Tibial nerve (tissue), 4 donors: ENCODE measurements at regions not wholly inside any gene's neighbourhood (a gene's known extent, or its start where the extent isn't known, plus 50 kb on each side); places are given as distances from the start of the nearest gene placed in this dataset.

ENCODE experiments used
- DNase-seq, 2 donors: peaks; one replicate each; pipeline ENCODE4 v3.0.0-alpha.2; 2019; ENCODE audit warnings: low spot score in 2 of 2
- H3K27ac ChIP-seq, 4 donors: fragments of 200-600 bp; sonication (generic) in 3 of 4; one replicate each; pipeline ENCODE4 v1.5.1; 2017 to 2019; ENCODE audit warnings: mild to moderate bottlenecking in 1 of 4
- H3K27me3 ChIP-seq, 2 donors: fragments of 200-600 bp; sonication (generic) in 1 of 2; one replicate each; pipeline versions ENCODE4 v1.5.1 to v1.6.0; 2017 to 2019
- H3K36me3 ChIP-seq, 3 donors: fragments of 200-600 bp; sonication (generic); one replicate each; pipeline ENCODE4 v1.5.1; 2018 to 2019
- H3K4me1 ChIP-seq, 4 donors: fragments of 200-600 bp; sonication (generic) in 3 of 4; one replicate each; pipeline ENCODE4 v1.5.1; 2017 to 2019
- H3K4me3 ChIP-seq, 4 donors: fragments of 200-600 bp; sonication (generic) in 3 of 4; one replicate each; pipeline ENCODE4 v1.5.1; 2017 to 2019; ENCODE audit warnings: mild to moderate bottlenecking in 1 of 4, moderate library complexity in 1 of 4
- H3K9me3 ChIP-seq, 4 donors: fragments of 200-600 bp; sonication (generic) in 3 of 4; one replicate each; pipeline ENCODE4 v1.5.1; 2017 to 2019
- EP300 ChIP-seq, 2 donors: sonication (generic); formaldehyde crosslinking; IDR thresholded peaks; one replicate each; pipeline ENCODE4 v1.6.1; 2017; ENCODE audit warnings: antibody characterized with exemption in 2 of 2, mild to moderate bottlenecking in 1 of 2
- POLR2A ChIP-seq, 2 donors: fragments of 450-650 bp; IDR thresholded peaks; one replicate each; pipeline ENCODE4 v1.6.1; 2017; ENCODE audit warnings: antibody characterized with exemption in 2 of 2, mild to moderate bottlenecking in 2 of 2, moderate library complexity in 2 of 2
- WGBS, 2 donors: methylation state at CpG; one replicate each; pipeline ENCODE4 v1.1.5; 2018; 5-methylcytosine and 5-hydroxymethylcytosine counted together
- TF ChIP-seq, protein P1 (sequence below), 5 experiments: fragments of 200-600 bp in 3 of 5; fragments of 450-650 bp in 2 of 5; sonication (generic) in 3 of 5; IDR thresholded peaks; one replicate each; pipeline ENCODE4 v1.5.1; 2016 to 2019; ENCODE audit warnings: antibody characterized with exemption in 5 of 5, mild to moderate bottlenecking in 3 of 5, moderate library complexity in 2 of 5

DNA sequence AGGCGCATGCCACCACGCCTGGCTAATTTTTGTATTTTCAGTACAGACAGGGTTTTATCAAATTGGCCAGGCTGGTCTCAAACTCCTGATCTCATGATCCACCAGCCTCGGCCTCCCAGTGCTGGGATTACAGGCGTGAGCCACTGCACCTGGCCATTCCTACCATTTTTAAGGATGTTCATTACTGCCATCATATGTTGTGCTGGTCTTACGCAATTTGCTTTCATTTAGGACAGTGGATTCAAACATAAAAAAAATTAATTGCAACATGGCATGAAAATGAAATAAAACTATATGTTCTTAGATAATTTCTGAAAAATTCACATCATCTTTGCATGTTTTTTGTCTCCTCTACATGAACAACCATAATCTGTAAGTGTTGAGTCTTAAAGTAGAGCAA is 527.7 kb downstream of the LTN1 start:
- H3K4me1 ChIP-seq = no peaks in the 10 kb centered on the region
- TF ChIP-seq EP300 (IDR thresholded peaks at IDR 0.05) = no peak
- TF ChIP-seq, protein P1, sequence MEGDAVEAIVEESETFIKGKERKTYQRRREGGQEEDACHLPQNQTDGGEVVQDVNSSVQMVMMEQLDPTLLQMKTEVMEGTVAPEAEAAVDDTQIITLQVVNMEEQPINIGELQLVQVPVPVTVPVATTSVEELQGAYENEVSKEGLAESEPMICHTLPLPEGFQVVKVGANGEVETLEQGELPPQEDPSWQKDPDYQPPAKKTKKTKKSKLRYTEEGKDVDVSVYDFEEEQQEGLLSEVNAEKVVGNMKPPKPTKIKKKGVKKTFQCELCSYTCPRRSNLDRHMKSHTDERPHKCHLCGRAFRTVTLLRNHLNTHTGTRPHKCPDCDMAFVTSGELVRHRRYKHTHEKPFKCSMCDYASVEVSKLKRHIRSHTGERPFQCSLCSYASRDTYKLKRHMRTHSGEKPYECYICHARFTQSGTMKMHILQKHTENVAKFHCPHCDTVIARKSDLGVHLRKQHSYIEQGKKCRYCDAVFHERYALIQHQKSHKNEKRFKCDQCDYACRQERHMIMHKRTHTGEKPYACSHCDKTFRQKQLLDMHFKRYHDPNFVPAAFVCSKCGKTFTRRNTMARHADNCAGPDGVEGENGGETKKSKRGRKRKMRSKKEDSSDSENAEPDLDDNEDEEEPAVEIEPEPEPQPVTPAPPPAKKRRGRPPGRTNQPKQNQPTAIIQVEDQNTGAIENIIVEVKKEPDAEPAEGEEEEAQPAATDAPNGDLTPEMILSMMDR (IDR thresholded peaks at IDR 0.05) = no peak
- TF ChIP-seq POLR2A (IDR thresholded peaks at IDR 0.05) = no peak
- H3K4me3 ChIP-seq = no peak overlapping the region
- DNase-seq = no peak
- 92 to 98% methylated on average over 5 of the region's 5 CpGs for WGBS, 2 donors
- no peaks in the 10 kb centered on the region for H3K27me3 ChIP-seq
- H3K27ac ChIP-seq = no peak overlapping the region
- H3K9me3 ChIP-seq = no peaks in the 10 kb centered on the region
- H3K36me3 ChIP-seq = no peaks in the 10 kb centered on the region

DNA sequence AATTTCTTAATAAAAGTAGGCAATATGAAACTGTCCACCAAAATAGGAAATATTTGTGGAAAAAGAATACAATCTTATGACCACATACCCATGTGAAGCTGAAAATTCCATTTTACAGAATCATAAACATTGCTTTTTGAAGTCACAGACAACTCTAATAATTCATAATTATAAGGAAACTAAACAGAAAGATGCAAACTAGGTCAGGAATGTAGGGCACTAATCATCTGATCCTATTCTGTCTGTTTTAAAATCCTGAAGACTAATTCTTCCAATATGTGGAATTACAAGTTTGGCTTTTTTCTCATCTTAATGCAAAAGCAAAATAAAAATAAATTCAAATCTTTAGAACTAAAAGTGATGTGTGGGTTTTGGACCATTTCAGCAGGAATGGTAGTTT is 528.6 kb downstream of the LTN1 start:
- Histone ChIP-seq H3K36me3 (no peaks in the 10 kb centered on the region), H3K27ac (no peak overlapping the region), H3K27me3 (no peaks in the 10 kb centered on the region), H3K4me3 (no peak overlapping the region), H3K9me3 (no peaks in the 10 kb centered on the region), H3K4me1 (no peaks in the 10 kb centered on the region)
- no peak for DNase-seq
- TF ChIP-seq POLR2A (IDR thresholded peaks at IDR 0.05) (no peak), EP300 (IDR thresholded peaks at IDR 0.05) (no peak)
- TF ChIP-seq, protein P1 (IDR thresholded peaks at IDR 0.05) = no peak

DNA sequence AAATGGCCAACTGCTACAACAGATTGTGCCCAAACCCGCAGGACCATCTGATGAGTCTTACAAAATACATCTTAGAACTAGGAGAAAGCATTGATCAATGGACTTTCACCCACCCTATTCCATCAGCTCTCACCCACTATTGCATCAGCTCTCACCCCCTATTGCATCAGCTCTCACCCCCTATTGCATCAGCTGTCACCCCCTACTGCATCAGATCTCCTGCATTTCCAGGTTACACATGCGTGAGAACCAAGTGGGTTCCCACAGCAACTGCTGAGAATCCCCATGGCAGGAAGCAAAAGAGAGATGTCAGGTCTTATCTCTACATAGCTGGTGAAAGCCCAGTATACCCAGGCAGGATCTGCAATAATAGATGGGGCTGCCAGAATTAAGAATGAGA is 533.5 kb downstream of the LTN1 start:
- H3K36me3 ChIP-seq = no peaks in the 10 kb centered on the region
- 93 to 95% methylated on average over 2 of the region's 2 CpGs for WGBS, 2 donors
- no peaks in the 10 kb centered on the region for H3K9me3 ChIP-seq
- no peak overlapping the region for H3K4me3 ChIP-seq
- H3K4me1 ChIP-seq = peaks cover 0 to 12% (median 0%) of the 10 kb centered on the region in 4 donors
- no peaks in the 10 kb centered on the region for H3K27me3 ChIP-seq
- no peak for TF ChIP-seq POLR2A (IDR thresholded peaks at IDR 0.05)
- TF ChIP-seq, protein P1 (IDR thresholded peaks at IDR 0.05) = no peak
- no peak for TF ChIP-seq EP300 (IDR thresholded peaks at IDR 0.05)
- DNase-seq = no peak
- H3K27ac ChIP-seq = no peak overlapping the region

DNA sequence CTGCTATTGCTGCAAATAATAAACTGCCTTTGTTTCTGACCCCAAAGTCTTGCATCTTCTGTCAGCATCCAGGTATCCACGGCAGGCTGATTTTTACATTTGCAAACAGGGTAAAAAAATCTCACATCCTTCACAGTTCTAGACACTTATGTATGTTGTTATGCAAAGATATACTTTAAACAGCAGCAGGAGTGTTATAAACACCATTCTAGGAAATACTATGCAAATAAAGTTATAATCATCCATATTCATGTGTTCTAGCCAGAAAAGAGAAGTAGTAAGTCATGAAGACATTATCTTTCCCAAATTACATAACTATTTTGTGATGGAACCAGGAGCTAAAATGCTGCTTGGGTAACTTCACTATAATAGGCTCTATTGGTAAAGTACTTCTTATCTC is 534.2 kb downstream of the LTN1 start:
- DNase-seq = no peak
- TF ChIP-seq, protein P1 (IDR thresholded peaks at IDR 0.05) = no peak
- no peak for TF ChIP-seq EP300 (IDR thresholded peaks at IDR 0.05)
- no peak for TF ChIP-seq POLR2A (IDR thresholded peaks at IDR 0.05)
- Histone ChIP-seq H3K27me3 (no peaks in the 10 kb centered on the region), H3K9me3 (no peaks in the 10 kb centered on the region), H3K27ac (no peak overlapping the region), H3K36me3 (no peaks in the 10 kb centered on the region), H3K4me1 (peaks cover 0 to 12% (median 0%) of the 10 kb centered on the region in 4 donors), H3K4me3 (no peak overlapping the region)
- 82 to 92% methylated on average over 1 of the region's 1 CpG for WGBS, 2 donors

DNA sequence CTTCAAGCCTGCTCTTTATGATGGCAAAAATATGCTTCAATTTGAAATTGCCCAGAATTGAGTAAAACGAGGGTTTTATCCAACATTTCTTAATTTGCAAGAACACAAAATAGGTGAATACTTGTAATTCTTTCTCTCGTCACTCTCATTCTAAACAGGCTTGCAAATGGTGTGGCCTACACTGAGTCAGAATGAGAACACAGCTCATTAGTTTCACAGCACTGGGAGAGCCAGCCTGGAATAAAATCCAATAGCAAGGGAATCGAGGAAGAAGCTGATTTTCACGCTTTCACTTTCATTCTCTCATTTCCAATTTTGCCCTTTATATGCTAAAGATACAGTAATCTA is 537.5 kb downstream of the LTN1 start:
- no peaks in the 10 kb centered on the region for H3K36me3 ChIP-seq
- TF ChIP-seq, protein P1 (IDR thresholded peaks at IDR 0.05) = no peak
- TF ChIP-seq EP300 (IDR thresholded peaks at IDR 0.05) (no peak), POLR2A (IDR thresholded peaks at IDR 0.05) (no peak)
- DNase-seq = no peak
- peak overlapping the region in 1 of 4 donors; percentile 15 for H3K4me3 ChIP-seq
- WGBS, 2 donors = 59 to 69% methylated on average over 4 of the region's 4 CpGs
- no peaks in the 10 kb centered on the region for H3K9me3 ChIP-seq
- H3K27me3 ChIP-seq = no peaks in the 10 kb centered on the region
- H3K27ac ChIP-seq = no peak overlapping the region
- H3K4me1 ChIP-seq = peaks cover 0 to 12% (median 0%) of the 10 kb centered on the region in 4 donors
